RWPE2 (cell line): ENCODE measurements at regions not wholly inside any gene's neighbourhood (a gene's known extent, or its start where the extent isn't known, plus 50 kb on each side); places are given as distances from the start of the nearest gene placed in this dataset.
"Not testable (repeated sequence)": the region's sequence is repeated elsewhere in the genome, so short reads cannot be mapped to it uniquely, and the experiment has no call there.

Experiments
- ATAC-seq: fragments of 200-7000 bp; cut with Tn5 transposase; 3 replicates; pipeline ENCODE4 v1.9.1; 2021; ENCODE audit warnings: low read depth
- DNase-seq: peaks from one replicate; pipeline ENCODE4 v3.0.0-alpha.2; 2020; ENCODE audit warnings: low spot score
- H3K27ac ChIP-seq: fragments of 450-650 bp; 2 replicates; pipeline ENCODE4 v1.5.1; 2017; ENCODE audit warnings: mild to moderate bottlenecking; ENCODE audit not compliant: poor library complexity, severe bottlenecking
- H3K27me3 ChIP-seq: fragments of 250-450 bp; sonication (Bioruptor Pico); 2 replicates; pipeline ENCODE4 v1.5.1; 2021; ENCODE audit warnings: mild to moderate bottlenecking, moderate library complexity; ENCODE audit not compliant: insufficient read depth, poor library complexity, severe bottlenecking
- H3K36me3 ChIP-seq: fragments of 250-450 bp; sonication (Bioruptor Pico); 2 replicates; pipeline ENCODE4 v1.5.1; 2020; ENCODE audit warnings: low read depth, mild to moderate bottlenecking, moderate library complexity
- H3K4me1 ChIP-seq: fragments of 250-450 bp; sonication (Bioruptor Pico); 2 replicates; pipeline ENCODE4 v1.5.1; 2021; ENCODE audit warnings: mild to moderate bottlenecking, moderate library complexity; ENCODE audit not compliant: insufficient read depth, poor library complexity, severe bottlenecking
- H3K4me3 ChIP-seq: fragments of 250-450 bp; sonication (Bioruptor Pico); 2 replicates; pipeline ENCODE4 v1.5.1; 2021; ENCODE audit warnings: mild to moderate bottlenecking, moderate library complexity; ENCODE audit not compliant: severe bottlenecking
- H3K9me3 ChIP-seq: fragments of 250-450 bp; sonication (Bioruptor Pico); 2 replicates; pipeline ENCODE4 v1.5.1; 2021; ENCODE audit warnings: mild to moderate bottlenecking, moderate library complexity; ENCODE audit not compliant: severe bottlenecking
- CTCF ChIP-seq: fragments of 450-650 bp; IDR thresholded peaks from one replicate; pipeline ENCODE4 v1.5.1; 2017; ENCODE audit warnings: mild to moderate bottlenecking, moderate library complexity; ENCODE audit not compliant: poor library complexity, severe bottlenecking

GRCh38 chr10:130713731-130714130 is 577.5 kb downstream of the GLRX3 start:
- H3K27ac ChIP-seq: no peak overlapping the region
- no peaks in the 10 kb centered on the region for H3K36me3 ChIP-seq
- no peaks in the 10 kb centered on the region for H3K9me3 ChIP-seq
- no peaks in the 10 kb centered on the region for H3K4me1 ChIP-seq
- no peak overlapping the region for H3K4me3 ChIP-seq
- no peak for DNase-seq
- H3K27me3 ChIP-seq: no peaks in the 10 kb centered on the region
- no peak for TF ChIP-seq CTCF
- no peak for ATAC-seq

- H3K4me1 ChIP-seq: no peaks in the 10 kb centered on the region
- H3K4me3 ChIP-seq: no peak overlapping the region
- H3K36me3 ChIP-seq: no peaks in the 10 kb centered on the region
- no peak for DNase-seq
- no peak for TF ChIP-seq CTCF
- no peaks in the 10 kb centered on the region for H3K27me3 ChIP-seq
- no peak overlapping the region for H3K27ac ChIP-seq
- no peaks in the 10 kb centered on the region for H3K9me3 ChIP-seq
- no peak for ATAC-seq
Observed at GRCh38 chr10:130714742-130715467, 578.7 kb downstream of the GLRX3 start.

- ATAC-seq: no peak
- H3K9me3 ChIP-seq: no peaks in the 10 kb centered on the region
- H3K4me1 ChIP-seq: no peaks in the 10 kb centered on the region
- no peak overlapping the region for H3K4me3 ChIP-seq
- TF ChIP-seq CTCF: no peak
- no peak for DNase-seq
- no peaks in the 10 kb centered on the region for H3K27me3 ChIP-seq
- H3K36me3 ChIP-seq: no peaks in the 10 kb centered on the region
- no peak overlapping the region for H3K27ac ChIP-seq
Observed at GRCh38 chr10:130715686-130716670, 579.8 kb downstream of the GLRX3 start.

- no peak overlapping the region for H3K4me3 ChIP-seq
- H3K27me3 ChIP-seq: no peaks in the 10 kb centered on the region
- TF ChIP-seq CTCF: no peak
- H3K4me1 ChIP-seq: no peaks in the 10 kb centered on the region
- H3K27ac ChIP-seq: no peak overlapping the region
- H3K36me3 ChIP-seq: no peaks in the 10 kb centered on the region
- DNase-seq (no peak), ATAC-seq (no peak)
- H3K9me3 ChIP-seq: no peaks in the 10 kb centered on the region
Observed at GRCh38 chr10:130717083-130717482, 580.9 kb downstream of the GLRX3 start.

- H3K4me3 ChIP-seq, H3K27me3 ChIP-seq, H3K9me3 ChIP-seq, H3K27ac ChIP-seq, H3K4me1 ChIP-seq, H3K36me3 ChIP-seq, ATAC-seq, DNase-seq: not testable (repeated sequence)
Observed at GRCh38 chr10:130718744-130719447, 582.7 kb downstream of the GLRX3 start.
